ENCODE measurements at regions not wholly inside any gene's neighbourhood (a gene's known extent, or its start where the extent isn't known, plus 50 kb on each side); places are given as distances from the start of the nearest gene placed in this dataset.

DNA sequence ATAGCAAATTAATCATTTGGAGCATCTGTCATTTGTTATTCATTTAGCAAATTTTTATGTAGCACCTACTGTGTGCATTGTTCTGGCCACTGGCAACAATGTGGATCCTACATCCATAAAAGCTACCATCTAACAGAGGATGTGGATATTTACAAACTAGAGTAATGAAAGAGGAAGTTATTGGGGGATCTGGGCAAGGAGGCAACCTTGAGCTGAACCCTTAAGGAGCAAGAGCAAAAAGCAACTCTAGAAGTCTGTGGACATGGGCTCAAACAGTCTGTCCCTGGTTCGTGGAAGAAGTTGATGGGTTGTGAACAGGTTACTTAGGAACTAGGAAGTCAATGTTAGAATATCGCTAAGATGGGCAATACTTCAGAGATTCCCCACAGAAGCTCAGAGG is 259.9 kb downstream of the SYK start:
- TF ChIP-seq, protein P1, sequence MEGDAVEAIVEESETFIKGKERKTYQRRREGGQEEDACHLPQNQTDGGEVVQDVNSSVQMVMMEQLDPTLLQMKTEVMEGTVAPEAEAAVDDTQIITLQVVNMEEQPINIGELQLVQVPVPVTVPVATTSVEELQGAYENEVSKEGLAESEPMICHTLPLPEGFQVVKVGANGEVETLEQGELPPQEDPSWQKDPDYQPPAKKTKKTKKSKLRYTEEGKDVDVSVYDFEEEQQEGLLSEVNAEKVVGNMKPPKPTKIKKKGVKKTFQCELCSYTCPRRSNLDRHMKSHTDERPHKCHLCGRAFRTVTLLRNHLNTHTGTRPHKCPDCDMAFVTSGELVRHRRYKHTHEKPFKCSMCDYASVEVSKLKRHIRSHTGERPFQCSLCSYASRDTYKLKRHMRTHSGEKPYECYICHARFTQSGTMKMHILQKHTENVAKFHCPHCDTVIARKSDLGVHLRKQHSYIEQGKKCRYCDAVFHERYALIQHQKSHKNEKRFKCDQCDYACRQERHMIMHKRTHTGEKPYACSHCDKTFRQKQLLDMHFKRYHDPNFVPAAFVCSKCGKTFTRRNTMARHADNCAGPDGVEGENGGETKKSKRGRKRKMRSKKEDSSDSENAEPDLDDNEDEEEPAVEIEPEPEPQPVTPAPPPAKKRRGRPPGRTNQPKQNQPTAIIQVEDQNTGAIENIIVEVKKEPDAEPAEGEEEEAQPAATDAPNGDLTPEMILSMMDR (IDR thresholded peaks at IDR 0.05; ENCODE audit: control extremely low read depth in 1 of 3, insufficient read depth in 1 of 3, low read depth in 1 of 3, low read length in 3 of 3) = no peak
- no peak for TF ChIP-seq POLR2A (IDR thresholded peaks at IDR 0.05; ENCODE audit: control extremely low read depth in 1 of 2, low read depth in 2 of 2, low read length in 2 of 2)
- no peak for TF ChIP-seq EP300 (IDR thresholded peaks at IDR 0.05; ENCODE audit: borderline replicate concordance in 1 of 2, low read depth in 2 of 2, low read length in 2 of 2)
- no peak for TF ChIP-seq BCL11A (IDR thresholded peaks at IDR 0.05; ENCODE audit: low read depth in 2 of 2, low read length in 2 of 2)
- TF ChIP-seq EZH2 (IDR thresholded peaks at IDR 0.05; ENCODE audit: low read depth, low read length, severe bottlenecking) = no peak
- no peak for TF ChIP-seq MAX (IDR thresholded peaks at IDR 0.05)
- TF ChIP-seq POLR2AphosphoS5 (IDR thresholded peaks at IDR 0.05; ENCODE audit: low read depth, low read length) = no peak
- TF ChIP-seq TAF1 (IDR thresholded peaks at IDR 0.05; ENCODE audit: low read depth, low read length) = no peak
- TF ChIP-seq CREB1 (IDR thresholded peaks at IDR 0.05) = no peak
- no peak for TF ChIP-seq HDAC2 (IDR thresholded peaks at IDR 0.05; ENCODE audit: borderline replicate concordance in 1 of 2, low read depth in 2 of 2, low read length in 2 of 2)
- no peak for TF ChIP-seq ZNF274 (IDR thresholded peaks at IDR 0.05; ENCODE audit: borderline replicate concordance, extremely low read depth, low read length)
- TF ChIP-seq RFX5 (IDR thresholded peaks at IDR 0.05; ENCODE audit: borderline replicate concordance, low read depth, low read length) = no peak
- no peak for TF ChIP-seq JUN (IDR thresholded peaks at IDR 0.05; ENCODE audit: low read depth, low read length)
- TF ChIP-seq MAFK (IDR thresholded peaks at IDR 0.05; ENCODE audit: low read depth, low read length) = no peak
